Activated B cell treated with CpG ODN at 0.5 μM for 24 hours (primary cell): ENCODE measurements at regions not wholly inside any gene's neighbourhood (a gene's known extent, or its start where the extent isn't known, plus 50 kb on each side); places are given as distances from the start of the nearest gene placed in this dataset.

Source experiments
- ATAC-seq: fragments of 200-7000 bp; cut with Tn5 transposase; one replicate; pipeline ENCODE4 v1.10.0; 2021; ENCODE audit warnings: low read depth, mild to moderate bottlenecking, moderate library complexity
- CTCF ChIA-PET: fragments of 350-600 bp; sonication (Branson Sonifier 250); formaldehyde crosslinking; loops from one replicate; lab custom pipeline; 2021; ENCODE audit warnings: antibody characterized with exemption; lab: Charles Lee
- POLR2A ChIA-PET: fragments of 350-600 bp; sonication (Branson Sonifier 250); formaldehyde crosslinking; loops from one replicate; lab custom pipeline; 2021; ENCODE audit warnings: antibody characterized with exemption; lab: Charles Lee
- DNase-seq: peaks from one replicate; pipeline ENCODE4 v3.0.0; 2022
- H3K27ac Mint-ChIP-seq: one replicate; pipeline ENCODE4 v1.8.0; 2020; ENCODE audit warnings: mixed read lengths
- H3K27me3 Mint-ChIP-seq: one replicate; pipeline ENCODE4 v1.8.0; 2021; ENCODE audit warnings: mixed read lengths
- H3K36me3 Mint-ChIP-seq: one replicate; pipeline ENCODE4 v1.8.0; 2021; ENCODE audit warnings: low read depth, mixed read lengths
- H3K4me1 Mint-ChIP-seq: one replicate; pipeline ENCODE4 v1.8.0; 2021; ENCODE audit warnings: mixed read lengths
- H3K4me3 Mint-ChIP-seq: one replicate; pipeline ENCODE4 v1.8.0; 2020; ENCODE audit warnings: mild to moderate bottlenecking, mixed read lengths
- H3K9me3 Mint-ChIP-seq: one replicate; pipeline ENCODE4 v1.8.0; 2020; ENCODE audit warnings: mixed read lengths
- intact Hi-C: fragments of 100-400 bp; cut with micrococcal nuclease; formaldehyde crosslinking; loops from one replicate; pipeline ENCODE4 v1.15.1; 2024
- TF ChIP-seq, protein P1 (sequence below): fragments of 200-600 bp; IDR thresholded peaks from one replicate; pipeline ENCODE4 v1.8.0; 2022; ENCODE audit warnings: antibody characterized with exemption, mild to moderate bottlenecking

DNA sequence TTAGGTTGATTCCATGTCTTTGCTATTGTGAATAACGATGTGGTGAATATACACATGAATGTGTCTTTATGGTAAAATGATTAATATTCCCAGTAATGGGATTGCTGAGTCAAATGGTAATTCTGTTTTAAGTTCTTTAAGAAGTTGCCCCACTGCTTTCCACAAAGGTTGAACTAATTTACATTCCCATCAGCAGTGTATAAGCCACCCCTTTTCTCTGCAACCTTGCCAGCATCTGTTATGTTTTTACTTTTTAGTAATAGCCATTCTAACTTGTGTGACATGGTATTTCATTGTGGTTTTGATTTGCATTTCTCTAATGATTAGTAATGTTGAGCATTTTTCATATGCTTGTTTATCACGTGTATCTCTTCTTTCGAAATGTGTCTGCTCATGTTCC lies 503.3 kb downstream of the PCDH18 start:
- H3K36me3 Mint-ChIP-seq: no peaks in the 10 kb centered on the region
- no peaks in the 10 kb centered on the region for H3K27me3 Mint-ChIP-seq
- H3K4me3 Mint-ChIP-seq: no peak overlapping the region
- H3K4me1 Mint-ChIP-seq: no peaks in the 10 kb centered on the region
- peaks cover 9% of the 10 kb centered on the region for H3K9me3 Mint-ChIP-seq
- ChIA-PET CTCF (no interaction called here), POLR2A (no interaction called here)
- no peak for DNase-seq
- TF ChIP-seq, protein P1, sequence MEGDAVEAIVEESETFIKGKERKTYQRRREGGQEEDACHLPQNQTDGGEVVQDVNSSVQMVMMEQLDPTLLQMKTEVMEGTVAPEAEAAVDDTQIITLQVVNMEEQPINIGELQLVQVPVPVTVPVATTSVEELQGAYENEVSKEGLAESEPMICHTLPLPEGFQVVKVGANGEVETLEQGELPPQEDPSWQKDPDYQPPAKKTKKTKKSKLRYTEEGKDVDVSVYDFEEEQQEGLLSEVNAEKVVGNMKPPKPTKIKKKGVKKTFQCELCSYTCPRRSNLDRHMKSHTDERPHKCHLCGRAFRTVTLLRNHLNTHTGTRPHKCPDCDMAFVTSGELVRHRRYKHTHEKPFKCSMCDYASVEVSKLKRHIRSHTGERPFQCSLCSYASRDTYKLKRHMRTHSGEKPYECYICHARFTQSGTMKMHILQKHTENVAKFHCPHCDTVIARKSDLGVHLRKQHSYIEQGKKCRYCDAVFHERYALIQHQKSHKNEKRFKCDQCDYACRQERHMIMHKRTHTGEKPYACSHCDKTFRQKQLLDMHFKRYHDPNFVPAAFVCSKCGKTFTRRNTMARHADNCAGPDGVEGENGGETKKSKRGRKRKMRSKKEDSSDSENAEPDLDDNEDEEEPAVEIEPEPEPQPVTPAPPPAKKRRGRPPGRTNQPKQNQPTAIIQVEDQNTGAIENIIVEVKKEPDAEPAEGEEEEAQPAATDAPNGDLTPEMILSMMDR: no peak
- no peak overlapping the region for H3K27ac Mint-ChIP-seq
- intact Hi-C loops: no loop called here
- ATAC-seq: no peak

DNA sequence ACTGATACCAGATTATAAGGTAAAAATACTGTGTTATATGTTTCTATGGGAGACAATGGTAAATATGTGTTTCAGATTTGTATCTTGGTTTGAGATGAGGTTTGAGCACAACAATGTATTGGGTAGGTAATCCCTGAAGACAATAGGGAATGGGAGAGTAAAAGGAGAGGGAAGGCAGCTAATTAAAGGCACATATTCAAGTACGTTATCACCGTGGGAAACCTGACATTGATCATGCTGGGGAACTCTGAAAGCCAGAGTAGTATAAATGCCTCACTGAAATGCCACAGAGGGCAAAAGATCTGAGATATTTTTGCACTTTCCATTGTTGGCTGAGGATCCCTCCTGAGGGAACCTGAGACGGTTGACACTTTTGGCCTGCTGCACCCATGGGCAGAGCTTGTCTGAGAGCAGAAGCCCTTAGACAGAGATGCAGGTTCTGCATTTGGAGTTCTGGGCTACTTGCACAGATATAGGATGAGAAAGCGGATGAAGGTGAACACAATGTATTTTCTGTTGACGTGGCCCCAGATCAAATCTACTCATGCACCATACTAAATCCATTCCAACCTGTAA lies 506.7 kb downstream of the PCDH18 start:
- Mint-ChIP-seq H3K27ac (no peak overlapping the region), H3K36me3 (no peaks in the 10 kb centered on the region), H3K9me3 (peaks cover 2% of the 10 kb centered on the region), H3K4me1 (no peaks in the 10 kb centered on the region), H3K27me3 (no peaks in the 10 kb centered on the region), H3K4me3 (no peak overlapping the region)
- ChIA-PET CTCF (no interaction called here), POLR2A (no interaction called here)
- intact Hi-C loops: no loop called here
- ATAC-seq (no peak), DNase-seq (no peak)
- TF ChIP-seq, protein P1: no peak

DNA sequence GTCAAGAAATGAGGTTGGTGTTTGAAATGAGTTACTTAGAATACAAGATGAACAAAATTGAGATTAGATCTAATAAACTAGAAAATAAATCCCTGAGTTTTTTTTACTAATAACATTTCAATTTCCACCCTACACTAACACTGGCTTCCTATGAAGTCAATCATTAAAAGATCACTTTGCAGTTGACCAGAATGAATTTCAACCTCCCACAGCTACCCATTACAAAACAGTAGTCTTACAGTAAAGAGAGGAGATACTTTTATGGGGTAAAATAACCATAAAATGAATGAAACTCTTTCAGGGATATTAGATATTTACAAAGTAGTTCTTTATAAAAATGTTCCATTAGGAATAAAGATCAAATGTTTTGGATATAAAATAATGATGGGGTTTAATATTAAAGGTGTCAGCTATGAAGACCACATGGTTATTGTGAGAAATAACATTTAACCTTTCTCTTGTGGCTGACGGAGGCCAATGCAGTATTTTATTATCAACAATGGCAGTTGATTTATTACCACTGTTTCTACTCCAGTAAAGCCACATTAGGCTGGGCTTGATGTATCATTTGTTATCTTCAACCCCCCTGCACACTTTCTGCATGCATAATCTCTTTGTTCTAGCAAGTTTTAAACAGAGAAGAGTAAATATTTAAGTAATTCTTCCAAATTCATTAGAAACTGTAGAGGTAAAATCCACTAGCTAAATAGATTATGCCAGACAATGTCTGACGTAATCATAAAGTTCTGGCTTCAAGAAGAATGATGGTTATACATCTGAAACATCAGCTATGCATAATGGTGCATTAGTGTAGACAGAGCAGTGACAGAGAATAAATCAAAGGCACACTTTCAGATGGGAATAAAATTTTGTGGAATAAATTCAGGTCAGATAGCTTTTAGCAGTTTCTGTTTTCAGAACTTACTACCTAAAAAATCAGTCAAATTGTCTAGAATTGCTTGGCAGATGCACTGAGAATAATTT lies 516.6 kb downstream of the PCDH18 start:
- no peaks in the 10 kb centered on the region for H3K4me1 Mint-ChIP-seq
- ChIA-PET CTCF (no interaction called here), POLR2A (no interaction called here)
- no peak for DNase-seq
- TF ChIP-seq, protein P1: no peak
- H3K4me3 Mint-ChIP-seq: no peak overlapping the region
- no peaks in the 10 kb centered on the region for H3K9me3 Mint-ChIP-seq
- no peak for ATAC-seq
- no peaks in the 10 kb centered on the region for H3K36me3 Mint-ChIP-seq
- no peak overlapping the region for H3K27ac Mint-ChIP-seq
- intact Hi-C loops: no loop called here
- no peaks in the 10 kb centered on the region for H3K27me3 Mint-ChIP-seq

DNA sequence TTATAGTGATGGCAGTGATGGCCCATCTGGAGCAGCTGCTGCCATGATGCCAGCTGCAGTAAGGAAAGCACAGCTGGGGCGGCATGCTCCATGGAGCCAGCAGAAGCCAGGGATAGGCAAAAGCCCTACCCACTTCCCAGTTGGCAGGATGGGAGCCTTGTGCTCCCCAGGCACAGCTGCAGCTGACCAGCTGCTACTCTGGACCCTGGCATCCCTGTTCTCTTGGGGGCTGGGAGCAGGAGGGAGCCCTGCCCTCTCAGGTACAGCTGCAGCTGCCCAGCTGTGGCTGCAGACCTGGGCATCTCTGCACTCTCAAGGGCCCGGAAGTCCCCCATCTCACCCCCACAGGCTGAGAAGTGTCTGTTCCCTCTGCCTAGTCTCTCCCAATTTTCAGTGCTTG lies 531.9 kb downstream of the PCDH18 start:
- Mint-ChIP-seq H3K9me3 (peaks cover 10% of the 10 kb centered on the region), H3K4me1 (no peaks in the 10 kb centered on the region), H3K27ac (no peak overlapping the region), H3K27me3 (no peaks in the 10 kb centered on the region), H3K4me3 (no peak overlapping the region), H3K36me3 (no peaks in the 10 kb centered on the region)
- ChIA-PET CTCF (no interaction called here), POLR2A (no interaction called here)
- ATAC-seq (no peak), DNase-seq (no peak)
- intact Hi-C loops: no loop called here
- TF ChIP-seq, protein P1: no peak

DNA sequence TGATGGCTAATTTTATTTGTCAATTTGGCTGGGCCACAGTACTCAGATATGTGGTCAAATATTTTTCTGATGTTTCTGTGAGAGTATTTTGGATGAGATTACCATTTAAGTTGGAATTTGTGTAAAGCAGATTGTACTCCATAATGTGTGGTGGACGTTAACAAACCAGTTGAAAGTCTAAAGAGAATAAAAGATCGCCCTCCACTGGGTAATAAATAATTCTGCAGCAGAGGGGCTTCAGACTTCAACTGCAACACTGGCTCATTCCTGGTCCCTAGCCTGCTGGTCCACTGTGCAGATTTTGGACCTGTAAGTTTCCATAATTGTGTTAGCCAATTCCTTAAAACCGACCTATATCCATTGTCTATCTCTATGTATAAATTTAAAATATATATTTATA lies 540.3 kb downstream of the PCDH18 start:
- CTCF ChIA-PET: no interaction called here
- H3K27ac Mint-ChIP-seq: no peak overlapping the region
- H3K9me3 Mint-ChIP-seq: peaks cover 17% of the 10 kb centered on the region
- no peaks in the 10 kb centered on the region for H3K4me1 Mint-ChIP-seq
- intact Hi-C loops: no loop called here
- TF ChIP-seq, protein P1: no peak
- H3K27me3 Mint-ChIP-seq: no peaks in the 10 kb centered on the region
- no peak for DNase-seq
- POLR2A ChIA-PET: no interaction called here
- ATAC-seq: no peak
- no peaks in the 10 kb centered on the region for H3K36me3 Mint-ChIP-seq
- no peak overlapping the region for H3K4me3 Mint-ChIP-seq
